ENCODE measurements at regions not wholly inside any gene's neighbourhood (a gene's known extent, or its start where the extent isn't known, plus 50 kb on each side); places are given as distances from the start of the nearest gene placed in this dataset.

DNA sequence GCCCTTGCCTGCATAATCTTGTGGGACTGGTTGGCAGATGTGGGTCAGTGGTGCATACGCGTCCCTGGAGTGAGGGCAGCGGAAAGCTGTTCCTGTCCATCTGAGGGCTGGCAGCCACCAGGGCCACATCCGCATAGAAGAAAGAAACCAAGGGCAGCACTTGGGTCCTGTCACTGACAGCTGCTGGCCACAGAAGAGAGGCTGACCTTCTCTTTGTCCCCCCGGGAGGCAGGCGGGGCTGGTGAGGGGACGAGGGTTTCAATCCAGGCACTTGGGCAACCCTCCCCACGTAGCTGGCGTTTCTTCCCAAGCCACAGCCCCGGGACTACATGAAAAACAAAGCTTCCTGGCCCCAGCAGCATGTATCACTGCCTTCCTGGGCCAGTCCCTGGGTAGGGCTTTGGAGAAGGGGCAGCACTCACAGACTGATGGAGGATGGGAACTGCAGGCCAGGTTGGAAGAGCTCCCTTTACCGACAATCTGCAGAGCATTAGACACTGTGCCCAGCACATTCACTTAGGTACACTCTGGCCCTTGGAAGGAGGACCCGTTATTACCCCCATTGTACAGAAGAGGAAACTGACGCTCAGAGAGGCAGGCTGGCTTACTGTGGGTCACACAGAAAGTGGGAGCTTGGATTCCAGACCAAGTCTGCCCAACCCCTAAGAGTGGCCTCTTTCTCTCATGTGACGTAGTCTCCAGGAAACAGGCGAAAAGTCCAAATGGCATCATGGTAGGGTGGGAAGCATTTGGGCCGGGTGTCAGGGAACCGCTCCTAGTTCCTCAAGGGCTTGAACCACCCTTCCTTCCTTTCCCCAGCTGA, 78.8 kb upstream of the SLC6A6 start:
- TF ChIP-seq, protein P1, sequence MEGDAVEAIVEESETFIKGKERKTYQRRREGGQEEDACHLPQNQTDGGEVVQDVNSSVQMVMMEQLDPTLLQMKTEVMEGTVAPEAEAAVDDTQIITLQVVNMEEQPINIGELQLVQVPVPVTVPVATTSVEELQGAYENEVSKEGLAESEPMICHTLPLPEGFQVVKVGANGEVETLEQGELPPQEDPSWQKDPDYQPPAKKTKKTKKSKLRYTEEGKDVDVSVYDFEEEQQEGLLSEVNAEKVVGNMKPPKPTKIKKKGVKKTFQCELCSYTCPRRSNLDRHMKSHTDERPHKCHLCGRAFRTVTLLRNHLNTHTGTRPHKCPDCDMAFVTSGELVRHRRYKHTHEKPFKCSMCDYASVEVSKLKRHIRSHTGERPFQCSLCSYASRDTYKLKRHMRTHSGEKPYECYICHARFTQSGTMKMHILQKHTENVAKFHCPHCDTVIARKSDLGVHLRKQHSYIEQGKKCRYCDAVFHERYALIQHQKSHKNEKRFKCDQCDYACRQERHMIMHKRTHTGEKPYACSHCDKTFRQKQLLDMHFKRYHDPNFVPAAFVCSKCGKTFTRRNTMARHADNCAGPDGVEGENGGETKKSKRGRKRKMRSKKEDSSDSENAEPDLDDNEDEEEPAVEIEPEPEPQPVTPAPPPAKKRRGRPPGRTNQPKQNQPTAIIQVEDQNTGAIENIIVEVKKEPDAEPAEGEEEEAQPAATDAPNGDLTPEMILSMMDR (IDR thresholded peaks at IDR 0.05; ENCODE audit: insufficient read depth, low read depth, low read length) = no peak
- H3K4me3 ChIP-seq (ENCODE audit: low read depth, low read length) = no peak overlapping the region
- no peak for DNase-seq (ENCODE audit: low read depth)

DNA sequence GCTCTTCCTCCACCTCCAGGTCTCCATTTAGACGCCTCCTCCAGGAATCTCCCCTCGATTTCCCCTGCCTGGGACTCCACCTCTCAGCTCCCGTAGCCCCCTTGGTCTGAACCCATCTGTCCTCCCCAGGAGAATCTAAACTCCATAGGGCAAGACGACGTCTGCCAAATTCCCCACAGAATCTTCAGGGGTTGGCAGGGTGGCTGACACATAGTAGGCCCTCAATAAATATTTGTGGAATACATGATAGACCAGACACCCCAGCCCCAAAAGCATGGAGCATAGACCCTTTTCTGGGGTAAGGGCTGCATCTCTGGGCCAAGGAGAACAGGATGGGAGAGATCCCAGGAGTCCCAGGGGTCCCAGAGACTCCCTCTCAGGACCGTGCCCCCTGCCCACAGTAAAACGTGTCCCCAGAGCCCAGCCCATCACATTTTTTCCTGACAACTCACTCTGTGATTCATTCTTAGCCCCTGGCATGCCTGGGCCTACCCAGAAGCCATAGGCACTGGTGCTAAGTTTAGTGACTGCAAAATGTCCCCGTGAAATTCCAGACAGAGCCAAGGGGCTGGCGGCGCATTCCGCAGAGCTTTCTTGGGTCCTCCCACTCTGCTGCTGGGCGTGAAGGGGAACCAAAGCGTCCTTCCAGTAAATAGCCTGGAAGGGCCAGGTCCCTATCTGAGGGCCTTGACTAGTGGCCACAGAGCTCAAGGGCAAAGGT, 78.0 kb upstream of the SLC6A6 start:
- TF ChIP-seq, protein P1 (IDR thresholded peaks at IDR 0.05; ENCODE audit: insufficient read depth, low read depth, low read length) = no peak
- no peak overlapping the region for H3K4me3 ChIP-seq (ENCODE audit: low read depth, low read length)
- no peak for DNase-seq (ENCODE audit: low read depth)

DNA sequence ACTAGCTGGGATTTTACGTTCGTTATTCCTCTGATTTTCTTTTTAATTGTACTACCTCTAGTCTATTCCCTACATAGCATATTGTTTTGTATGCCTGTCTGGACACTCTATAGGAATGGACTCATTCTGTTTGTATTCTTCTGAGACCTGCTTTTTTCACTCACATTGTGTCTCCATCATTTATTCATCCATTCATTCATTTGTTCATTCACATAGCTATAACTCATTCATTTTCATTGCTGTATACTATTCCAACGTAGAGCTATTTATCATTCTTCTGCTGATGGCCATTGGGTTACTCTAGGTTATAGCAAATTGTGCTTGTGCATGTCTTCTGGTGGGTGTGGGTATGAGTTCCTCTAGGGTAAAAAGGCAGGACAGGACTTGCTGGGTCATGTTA, 74.0 kb upstream of the SLC6A6 start:
- TF ChIP-seq, protein P1 (IDR thresholded peaks at IDR 0.05; ENCODE audit: insufficient read depth, low read depth, low read length) = no peak
- DNase-seq (ENCODE audit: low read depth) = no peak
- H3K4me3 ChIP-seq (ENCODE audit: low read depth, low read length) = no peak overlapping the region

DNA sequence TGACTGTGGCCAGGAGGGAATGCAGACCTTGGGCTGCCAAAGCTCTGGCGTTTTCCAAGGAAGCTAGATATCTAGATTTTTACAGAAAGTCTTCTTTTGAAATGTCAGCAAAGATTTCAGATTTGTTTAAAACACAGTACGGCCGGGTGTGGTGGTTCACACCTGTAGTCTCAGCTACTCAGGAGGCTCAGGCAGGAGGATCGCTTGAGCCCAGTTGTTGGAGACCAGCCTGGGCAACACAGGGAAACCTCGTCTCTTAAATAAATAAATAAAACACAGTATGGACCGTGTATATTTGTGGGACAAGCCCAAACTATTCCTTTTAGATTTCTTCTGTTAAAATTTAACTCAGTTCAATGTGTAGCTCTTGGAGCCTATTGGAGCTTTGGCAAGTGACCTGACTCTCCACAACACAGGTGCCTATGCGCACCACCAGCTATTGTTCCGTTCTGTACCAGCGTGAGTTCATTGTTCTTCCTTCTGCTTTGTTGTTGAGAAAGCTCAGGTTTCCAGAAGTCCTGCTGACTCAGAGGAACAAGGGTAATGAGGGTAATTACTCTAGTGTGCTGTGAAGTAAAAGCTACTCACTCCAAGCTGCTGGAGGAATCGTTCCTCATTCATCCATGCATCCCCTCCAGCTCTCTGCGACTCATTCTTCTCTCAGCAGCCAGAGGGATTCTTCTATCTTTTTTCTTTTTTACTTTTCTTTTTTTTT, 73.1 kb upstream of the SLC6A6 start:
- TF ChIP-seq, protein P1 (IDR thresholded peaks at IDR 0.05; ENCODE audit: insufficient read depth, low read depth, low read length) = no peak
- no peak overlapping the region for H3K4me3 ChIP-seq (ENCODE audit: low read depth, low read length)
- DNase-seq (ENCODE audit: low read depth) = peak; percentile 10

- DNase-seq (ENCODE audit: low read depth) = no peak
- no peak overlapping the region for H3K4me3 ChIP-seq (ENCODE audit: low read depth, low read length)
- TF ChIP-seq, protein P1 (IDR thresholded peaks at IDR 0.05; ENCODE audit: insufficient read depth, low read depth, low read length) = no peak
Observed at GRCh38 chr3:14329842-14330241, 72.6 kb upstream of the SLC6A6 start.

GRCh38 chr3:14330508-14330907, 71.9 kb upstream of the SLC6A6 start:
- TF ChIP-seq, protein P1 (IDR thresholded peaks at IDR 0.05; ENCODE audit: insufficient read depth, low read depth, low read length) = no peak
- DNase-seq (ENCODE audit: low read depth) = no peak
- H3K4me3 ChIP-seq (ENCODE audit: low read depth, low read length) = no peak overlapping the region

All from fibroblast of villous mesenchyme (primary cell).